ENCODE measurements at regions not wholly inside any gene's neighbourhood (a gene's known extent, or its start where the extent isn't known, plus 50 kb on each side); places are given as distances from the start of the nearest gene placed in this dataset.

GRCh38 chr7:156560696-156561095 lies 79.9 kb upstream of the RNF32 start:
- Mint-ChIP-seq H3K36me3 (no peaks in the 10 kb centered on the region), H3K27ac (no peak overlapping the region), H3K27me3 (peaks cover 18% of the 10 kb centered on the region), H3K4me1 (no peaks in the 10 kb centered on the region), H3K4me3 (no peak overlapping the region), H3K9me3 (peaks cover 6% of the 10 kb centered on the region)
- no peak for DNase-seq
- CTCF ChIA-PET: no interaction called here

GRCh38 chr7:156560075-156560474 lies 80.5 kb upstream of the RNF32 start:
- no peak overlapping the region for H3K27ac Mint-ChIP-seq
- no peaks in the 10 kb centered on the region for H3K4me1 Mint-ChIP-seq
- H3K27me3 Mint-ChIP-seq: peaks cover 18% of the 10 kb centered on the region
- H3K9me3 Mint-ChIP-seq: peaks cover 5% of the 10 kb centered on the region
- CTCF ChIA-PET: no interaction called here
- no peak for DNase-seq
- no peaks in the 10 kb centered on the region for H3K36me3 Mint-ChIP-seq
- no peak overlapping the region for H3K4me3 Mint-ChIP-seq

- H3K36me3 Mint-ChIP-seq: no peaks in the 10 kb centered on the region
- peaks cover under 1% of the 10 kb centered on the region for H3K9me3 Mint-ChIP-seq
- no peak overlapping the region for H3K27ac Mint-ChIP-seq
- DNase-seq: no peak
- H3K27me3 Mint-ChIP-seq: peaks cover 18% of the 10 kb centered on the region
- CTCF ChIA-PET: no interaction called here
- H3K4me1 Mint-ChIP-seq: no peaks in the 10 kb centered on the region
- H3K4me3 Mint-ChIP-seq: no peak overlapping the region
Measured at GRCh38 chr7:156559001-156559400, 81.6 kb upstream of the RNF32 start.

- DNase-seq: no peak
- CTCF ChIA-PET: no interaction called here
- Mint-ChIP-seq H3K4me1 (no peaks in the 10 kb centered on the region), H3K27ac (no peak overlapping the region), H3K4me3 (no peak overlapping the region), H3K27me3 (peaks cover 18% of the 10 kb centered on the region), H3K9me3 (no peaks in the 10 kb centered on the region), H3K36me3 (no peaks in the 10 kb centered on the region)
Measured at GRCh38 chr7:156558198-156558597, 82.4 kb upstream of the RNF32 start.

- H3K27ac Mint-ChIP-seq: no peak overlapping the region
- CTCF ChIA-PET: no interaction called here
- peaks cover 13% of the 10 kb centered on the region for H3K27me3 Mint-ChIP-seq
- no peaks in the 10 kb centered on the region for H3K4me1 Mint-ChIP-seq
- no peak for DNase-seq
- H3K36me3 Mint-ChIP-seq: no peaks in the 10 kb centered on the region
- no peak overlapping the region for H3K4me3 Mint-ChIP-seq
- no peaks in the 10 kb centered on the region for H3K9me3 Mint-ChIP-seq
Measured at GRCh38 chr7:156556083-156556482, 84.5 kb upstream of the RNF32 start.

GRCh38 chr7:156554488-156554887 lies 86.1 kb upstream of the RNF32 start:
- Mint-ChIP-seq H3K9me3 (no peaks in the 10 kb centered on the region), H3K36me3 (no peaks in the 10 kb centered on the region), H3K27ac (no peak overlapping the region), H3K27me3 (peaks cover under 1% of the 10 kb centered on the region), H3K4me3 (no peak overlapping the region), H3K4me1 (no peaks in the 10 kb centered on the region)
- CTCF ChIA-PET: no interaction called here
- DNase-seq: no peak

- no peak for DNase-seq
- H3K9me3 Mint-ChIP-seq: peaks cover 2% of the 10 kb centered on the region
- CTCF ChIA-PET: no interaction called here
Measured at GRCh38 chr7:156549636-156550035, 90.9 kb upstream of the RNF32 start.

GRCh38 chr7:156547884-156548561 lies 92.6 kb upstream of the RNF32 start:
- Mint-ChIP-seq H3K36me3 (no peaks in the 10 kb centered on the region), H3K4me1 (no peaks in the 10 kb centered on the region), H3K4me3 (no peak overlapping the region), H3K27me3 (peaks cover 14% of the 10 kb centered on the region), H3K9me3 (peaks cover 2% of the 10 kb centered on the region), H3K27ac (no peak overlapping the region)
- no peak for DNase-seq
- CTCF ChIA-PET: no interaction called here

More at GRCh38 chr7:156549636-156550035, 90.9 kb upstream of the RNF32 start:
- no peak overlapping the region for H3K27ac Mint-ChIP-seq
- peaks cover 14% of the 10 kb centered on the region for H3K27me3 Mint-ChIP-seq
- H3K36me3 Mint-ChIP-seq: no peaks in the 10 kb centered on the region
- no peaks in the 10 kb centered on the region for H3K4me1 Mint-ChIP-seq
- H3K4me3 Mint-ChIP-seq: no peak overlapping the region

- DNase-seq: no peak
- Mint-ChIP-seq H3K4me1 (no peaks in the 10 kb centered on the region), H3K27me3 (peaks cover 14% of the 10 kb centered on the region), H3K27ac (no peak overlapping the region), H3K36me3 (no peaks in the 10 kb centered on the region), H3K4me3 (no peak overlapping the region), H3K9me3 (peaks cover 2% of the 10 kb centered on the region)
- CTCF ChIA-PET: no interaction called here
Measured at GRCh38 chr7:156545979-156546378, 94.6 kb upstream of the RNF32 start.

GRCh38 chr7:156544919-156545715 lies 95.5 kb upstream of the RNF32 start:
- Mint-ChIP-seq H3K27me3 (peaks cover 14% of the 10 kb centered on the region), H3K4me1 (no peaks in the 10 kb centered on the region), H3K36me3 (no peaks in the 10 kb centered on the region), H3K27ac (no peak overlapping the region), H3K4me3 (no peak overlapping the region), H3K9me3 (peaks cover 2% of the 10 kb centered on the region)
- DNase-seq: no peak
- CTCF ChIA-PET: interaction anchor here (0.5 to 0.6 kb wide), 2 partner anchors 163 to 272 kb away, joined by 3 read pairs; no protein-coding TSS in a partner anchor

- Mint-ChIP-seq H3K9me3 (peaks cover 2% of the 10 kb centered on the region), H3K36me3 (no peaks in the 10 kb centered on the region), H3K27ac (no peak overlapping the region), H3K4me3 (no peak overlapping the region), H3K4me1 (no peaks in the 10 kb centered on the region), H3K27me3 (peaks cover 21% of the 10 kb centered on the region)
- CTCF ChIA-PET: interaction anchor here (0.5 to 0.7 kb wide), 2 partner anchors 192 to 273 kb away, joined by 3 read pairs; no protein-coding TSS in a partner anchor
- DNase-seq: no peak
Measured at GRCh38 chr7:156543699-156544598, 96.6 kb upstream of the RNF32 start.

- Mint-ChIP-seq H3K9me3 (no peaks in the 10 kb centered on the region), H3K27me3 (peaks cover 15% of the 10 kb centered on the region), H3K27ac (no peak overlapping the region), H3K4me3 (no peak overlapping the region), H3K36me3 (no peaks in the 10 kb centered on the region), H3K4me1 (no peaks in the 10 kb centered on the region)
- no peak for DNase-seq
- CTCF ChIA-PET: no interaction called here
Measured at GRCh38 chr7:156540619-156541165, 99.9 kb upstream of the RNF32 start.

- DNase-seq: no peak
- no peaks in the 10 kb centered on the region for H3K9me3 Mint-ChIP-seq
- H3K4me3 Mint-ChIP-seq: no peak overlapping the region
- no peak overlapping the region for H3K27ac Mint-ChIP-seq
- CTCF ChIA-PET: no interaction called here
- no peaks in the 10 kb centered on the region for H3K36me3 Mint-ChIP-seq
- no peaks in the 10 kb centered on the region for H3K4me1 Mint-ChIP-seq
- H3K27me3 Mint-ChIP-seq: peaks cover 13% of the 10 kb centered on the region
Measured at GRCh38 chr7:156539999-156540398, 100.6 kb upstream of the RNF32 start.

- peaks cover 11% of the 10 kb centered on the region for H3K27me3 Mint-ChIP-seq
- H3K36me3 Mint-ChIP-seq: no peaks in the 10 kb centered on the region
- no peak overlapping the region for H3K4me3 Mint-ChIP-seq
- no peaks in the 10 kb centered on the region for H3K9me3 Mint-ChIP-seq
- no peak overlapping the region for H3K27ac Mint-ChIP-seq
- CTCF ChIA-PET: no interaction called here
- no peaks in the 10 kb centered on the region for H3K4me1 Mint-ChIP-seq
- DNase-seq: no peak
Measured at GRCh38 chr7:156537006-156537405, 103.6 kb upstream of the RNF32 start.

All from activated naive CD4-positive, alpha-beta T cell treated with anti-CD3 and anti-CD28 coated beads, Interleukin-2, amount 10 ng/mL, durations not matched to agents 7 days and 5 days (primary cell).